PC-3 (cell line): ENCODE measurements at regions not wholly inside any gene's neighbourhood (a gene's known extent, or its start where the extent isn't known, plus 50 kb on each side); places are given as distances from the start of the nearest gene placed in this dataset.

Source experiments
- ATAC-seq: fragments of 200-7000 bp; cut with Tn5 transposase; 2 replicates; pipeline ENCODE4 v1.9.1; 2020; ENCODE audit warnings: mild to moderate bottlenecking, moderate library complexity
- BruUV-seq: library from RNA; stranded (reverse); fragments of 400-500 nt; replicated peaks from 2 replicates; lab custom pipeline; 2021; lab: Mats Ljungman, UMichigan
- CTCF ChIA-PET: fragments of 300-600 bp; sonication (Branson Sonifier 250); formaldehyde crosslinking; loops from one replicate; lab custom pipeline; 2022; ENCODE audit warnings: antibody characterized with exemption; lab: Charles Lee
- POLR2A ChIA-PET: fragments of 300-600 bp; sonication (Branson Sonifier 250); formaldehyde crosslinking; loops from one replicate; lab custom pipeline; 2022; ENCODE audit warnings: antibody characterized with exemption; ENCODE audit not compliant: unreplicated experiment; lab: Charles Lee
- DNase-seq: peaks from one replicate; pipeline ENCODE4 v3.0.0-alpha.2; 2015
- H2AFZ ChIP-seq: fragments of 300-600 bp; sonication (generic); 2 replicates; pipeline ENCODE4 v1.6.0; 2016; ENCODE audit warnings: antibody characterized with exemption, low read length
- H3F3A ChIP-seq: fragments of 300-600 bp; sonication (generic); one replicate; pipeline ENCODE4 v1.6.0; 2017; ENCODE audit warnings: antibody characterized with exemption, low read length, control low read depth, mild to moderate bottlenecking; ENCODE audit not compliant: unreplicated experiment
- H3K27ac ChIP-seq: fragments of 300-600 bp; sonication (generic); 2 replicates; pipeline ENCODE4 v1.5.1; 2016; ENCODE audit warnings: mild to moderate bottlenecking, low read length
- H3K27me3 ChIP-seq: fragments of 300-600 bp; sonication (generic); 2 replicates; pipeline ENCODE4 v1.6.1; 2016; ENCODE audit warnings: low read length, mixed read lengths
- H3K36me3 ChIP-seq: fragments of 300-600 bp; sonication (generic); 2 replicates; pipeline ENCODE4 v1.6.1; 2016; ENCODE audit warnings: low read depth, mixed run types, low read length, mixed read lengths
- H3K4me1 ChIP-seq: fragments of 300-600 bp; sonication (generic); 2 replicates; pipeline ENCODE4 v1.5.1; 2016; ENCODE audit warnings: low read length; ENCODE audit not compliant: insufficient read depth
- H3K4me2 ChIP-seq: fragments of 300-600 bp; sonication (generic); 2 replicates; pipeline ENCODE4 v1.6.0; 2016; ENCODE audit warnings: low read length
- H3K4me3 ChIP-seq: fragments of 300-600 bp; sonication (generic); 2 replicates; pipeline ENCODE4 v1.5.1; 2016; ENCODE audit warnings: mild to moderate bottlenecking, low read length, mixed read lengths
- H3K79me2 ChIP-seq: fragments of 300-600 bp; sonication (generic); 2 replicates; pipeline ENCODE4 v1.6.1; 2017; ENCODE audit warnings: low read length, mixed read lengths
- H3K9ac ChIP-seq: fragments of 300-600 bp; sonication (generic); 2 replicates; pipeline ENCODE4 v1.6.0; 2016; ENCODE audit warnings: mild to moderate bottlenecking, low read length
- H3K9me2 ChIP-seq: fragments of 300-600 bp; sonication (generic); replicated peaks from 2 replicates; pipeline ENCODE4 v1.6.1; 2016; ENCODE audit warnings: mixed run types, low read length, mixed read lengths
- H3K9me3 ChIP-seq: fragments of 300-600 bp; sonication (generic); 2 replicates; pipeline ENCODE4 v1.6.1; 2016; ENCODE audit warnings: low read length, mixed read lengths
- H4K20me1 ChIP-seq: fragments of 300-600 bp; sonication (generic); 2 replicates; pipeline ENCODE4 v1.6.1; 2016; ENCODE audit warnings: low read length, mixed read lengths
- CTCF ChIP-seq: fragments of 300-600 bp; sonication (generic); conservative IDR thresholded peaks from 2 replicates; pipeline ENCODE4 v1.5.1; 2017; ENCODE audit warnings: antibody characterized with exemption, low read depth, mild to moderate bottlenecking, low read length
- EZH2 ChIP-seq: fragments of 300-600 bp; sonication (generic); IDR thresholded peaks from one replicate; pipeline ENCODE4 v1.6.1; 2017; ENCODE audit warnings: antibody characterized with exemption, mild to moderate bottlenecking, low read length; ENCODE audit not compliant: unreplicated experiment
- EZH2phosphoT487 ChIP-seq: fragments of 300-600 bp; sonication (generic); IDR thresholded peaks from 2 replicates; pipeline ENCODE4 v1.6.1; 2018; ENCODE audit warnings: mild to moderate bottlenecking, antibody characterized with exemption, low read length, borderline replicate concordance
- intact Hi-C: fragments of 100-400 bp; cut with micrococcal nuclease; formaldehyde crosslinking; loops from 2 replicates; pipeline ENCODE4 v1.9.0; 2023

DNA sequence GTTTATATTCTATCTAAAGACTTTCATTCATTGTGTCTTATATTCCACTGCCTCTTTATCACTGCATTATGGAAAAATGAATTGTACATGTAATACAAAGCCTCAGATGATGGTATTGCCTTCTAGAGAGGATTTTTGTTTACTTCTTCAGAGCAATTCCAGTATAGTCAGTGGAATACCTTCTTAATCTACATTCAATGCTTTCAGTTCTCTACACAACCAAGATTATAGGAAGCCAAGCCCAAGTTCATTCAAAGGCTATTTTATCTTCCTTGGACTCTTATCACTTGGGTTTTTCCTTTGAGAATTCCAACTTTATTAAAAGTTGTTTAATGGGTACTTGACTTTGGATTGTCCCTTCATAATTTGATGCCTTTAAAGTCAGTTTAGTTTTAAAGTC, 1971.0 kb upstream of the FLRT2 start:
- Histone ChIP-seq H4K20me1 (no peaks in the 10 kb centered on the region), H3K27me3 (no peaks in the 10 kb centered on the region), H3K9ac (no peak overlapping the region), H3K79me2 (no peaks in the 10 kb centered on the region), H3K4me3 (no peak overlapping the region), H3K36me3 (no peaks in the 10 kb centered on the region), H2AFZ (no peak overlapping the region), H3K9me3 (no peaks in the 10 kb centered on the region), H3K27ac (no peak overlapping the region), H3K9me2 (no peaks in the 10 kb centered on the region), H3K4me1 (no peaks in the 10 kb centered on the region), H3K4me2 (no peak overlapping the region), H3F3A (no peaks in the 10 kb centered on the region)
- ChIA-PET POLR2A (no interaction called here), CTCF (no interaction called here)
- TF ChIP-seq CTCF (no peak), EZH2 (no peak), EZH2phosphoT487 (no peak)
- DNase-seq, result no peak
- no peak for ATAC-seq
- no TSS peak for BruUV-seq
- intact Hi-C loops, result no loop called here

GRCh38 chr14:83559721-83560120, 1970.2 kb upstream of the FLRT2 start:
- no peak overlapping the region for H3K4me2 ChIP-seq
- no peak overlapping the region for H3K9ac ChIP-seq
- TF ChIP-seq EZH2phosphoT487, result no peak
- no peak for TF ChIP-seq CTCF
- TF ChIP-seq EZH2, result no peak
- no peaks in the 10 kb centered on the region for H3K9me3 ChIP-seq
- BruUV-seq, result no TSS peak
- no peak overlapping the region for H3K27ac ChIP-seq
- DNase-seq, result no peak
- no peaks in the 10 kb centered on the region for H3K36me3 ChIP-seq
- POLR2A ChIA-PET, result no interaction called here
- no peaks in the 10 kb centered on the region for H3K9me2 ChIP-seq
- H3K4me3 ChIP-seq, result no peak overlapping the region
- no peaks in the 10 kb centered on the region for H3K79me2 ChIP-seq
- H3K27me3 ChIP-seq, result no peaks in the 10 kb centered on the region
- H4K20me1 ChIP-seq, result no peaks in the 10 kb centered on the region
- no peak for ATAC-seq
- no peaks in the 10 kb centered on the region for H3K4me1 ChIP-seq
- H2AFZ ChIP-seq, result no peak overlapping the region
- intact Hi-C loops, result no loop called here
- CTCF ChIA-PET, result no interaction called here
- H3F3A ChIP-seq, result no peaks in the 10 kb centered on the region

- Histone ChIP-seq H3F3A (no peaks in the 10 kb centered on the region), H3K4me2 (no peak overlapping the region), H3K27ac (no peak overlapping the region), H3K4me1 (no peaks in the 10 kb centered on the region), H3K36me3 (no peaks in the 10 kb centered on the region), H3K9me2 (no peaks in the 10 kb centered on the region), H3K79me2 (no peaks in the 10 kb centered on the region), H4K20me1 (no peaks in the 10 kb centered on the region), H3K9me3 (no peaks in the 10 kb centered on the region), H2AFZ (no peak overlapping the region), H3K9ac (no peak overlapping the region), H3K27me3 (no peaks in the 10 kb centered on the region), H3K4me3 (no peak overlapping the region)
- intact Hi-C loops, result no loop called here
- no peak for DNase-seq
- ChIA-PET POLR2A (no interaction called here), CTCF (no interaction called here)
- ATAC-seq, result no peak
- BruUV-seq, result no TSS peak
- no peak for TF ChIP-seq EZH2
- no peak for TF ChIP-seq CTCF
- TF ChIP-seq EZH2phosphoT487, result no peak
Observed at GRCh38 chr14:83561261-83561660, 1968.7 kb upstream of the FLRT2 start.
